HCT116 (cell line): ENCODE measurements at regions not wholly inside any gene's neighbourhood (a gene's known extent, or its start where the extent isn't known, plus 50 kb on each side); places are given as distances from the start of the nearest gene placed in this dataset.
A peak's percentile ranks its signal among the peaks of the same experiment; 100 is the strongest.

ENCODE experiments used
- ATAC-seq: fragments of 200-7000 bp; cut with Tn5 transposase; 2 replicates; pipeline ENCODE4 v1.9.1; 2020; ENCODE audit warnings: mild to moderate bottlenecking, moderate library complexity
- BruUV-seq: library from RNA; stranded (reverse); fragments of 400-500 nt; replicated peaks from 2 replicates; lab custom pipeline; 2021; lab: Mats Ljungman, UMichigan
- CTCF ChIA-PET: fragments of 300-600 bp; sonication (Branson Sonifier 250); formaldehyde crosslinking; loops from one replicate; lab custom pipeline; 2021; ENCODE audit warnings: antibody characterized with exemption; lab: Charles Lee
- POLR2A ChIA-PET: fragments of 300-600, 350-600 bp; sonication (Branson Sonifier 250); formaldehyde crosslinking; loops from one replicate; lab custom pipeline; 2021; ENCODE audit warnings: antibody characterized with exemption; lab: Charles Lee
- RAD21 ChIA-PET, 2 experiments: fragments of 300-600 bp; sonication (Branson Sonifier 250); formaldehyde crosslinking; loops; one replicate each; lab custom pipeline; 2023; ENCODE audit warnings: low total read pairs in 2 of 2; ENCODE audit not compliant: uncharacterized antibody in 2 of 2, unreplicated experiment in 2 of 2, low non-redundant PET in 1 of 2; lab: Charles Lee
- DNase-seq: peaks from one replicate; pipeline ENCODE4 v3.0.0-alpha.2; 2010; ENCODE audit warnings: low read depth, low spot score
- H2AFZ ChIP-seq: fragments of 200-600 bp; shearing (Covaris generic), sonication (generic); 2 replicates; pipeline ENCODE4 v1.6.1; 2017; ENCODE audit warnings: low read depth, mixed run types, mixed read lengths, antibody characterized with exemption, low read length; ENCODE audit not compliant: poor library complexity, severe bottlenecking
- H3K27ac ChIP-seq: 2 replicates; pipeline ENCODE4 v1.5.1; 2012; ENCODE audit warnings: low read depth, low read length
- H3K27me3 ChIP-seq: fragments of 200-600 bp; sonication (generic); 2 replicates; pipeline ENCODE4 v1.6.1; 2016; ENCODE audit warnings: mixed run types, low read length, mixed read lengths; ENCODE audit not compliant: insufficient read depth
- H3K36me3 ChIP-seq, 2 experiments: fragments of 200-500 bp in 1 of 2; fragments of 200-600 bp in 1 of 2; sonication (Bioruptor generic) in 1 of 2; sonication (generic) in 1 of 2; 2 replicates each; pipeline versions ENCODE4 v1.5.1 to v1.6.1; 2014 to 2016; ENCODE audit warnings: low read length in 2 of 2, inconsistent platforms in 1 of 2, mixed read lengths in 1 of 2, mixed run types in 1 of 2; ENCODE audit not compliant: insufficient read depth in 2 of 2, control insufficient read depth in 1 of 2
- H3K4me1 ChIP-seq, 2 experiments: fragments of 200-600 bp in 1 of 2; sonication (generic) in 1 of 2; 2 replicates each; pipeline versions ENCODE4 v1.5.1 to v1.6.1; 2012 to 2017; ENCODE audit warnings: low read length in 2 of 2, inconsistent platforms in 1 of 2, mild to moderate bottlenecking in 1 of 2, mixed read lengths in 1 of 2, mixed run types in 1 of 2, moderate library complexity in 1 of 2; ENCODE audit not compliant: insufficient read depth in 2 of 2, control insufficient read depth in 1 of 2
- H3K4me2 ChIP-seq: fragments of 200-600 bp; sonication (generic); 2 replicates; pipeline ENCODE4 v1.6.1; 2017; ENCODE audit warnings: mixed run types, low read length, mixed read lengths
- H3K4me3 ChIP-seq, 2 experiments: fragments of 200-600 bp in 1 of 2; sonication (generic) in 1 of 2; replicated peaks in 1 of 2; 2 replicates each; pipeline ENCODE4 v1.5.1; 2011 to 2016; ENCODE audit warnings: low read length in 2 of 2, control low read depth in 1 of 2, low read depth in 1 of 2, mild to moderate bottlenecking in 1 of 2, mixed read lengths in 1 of 2, mixed run types in 1 of 2
- H3K79me2 ChIP-seq: fragments of 200-600 bp; sonication (generic); 2 replicates; pipeline ENCODE4 v1.6.1; 2017; ENCODE audit warnings: mild to moderate bottlenecking, mixed run types, low read length, moderate library complexity, mixed read lengths; ENCODE audit not compliant: insufficient read depth
- H3K9ac ChIP-seq: fragments of 200-600 bp; sonication (generic); 2 replicates; pipeline ENCODE4 v1.6.1; 2016; ENCODE audit warnings: low read length, mixed read lengths
- H3K9me2 ChIP-seq: fragments of 200-600 bp; sonication (generic), shearing (Covaris generic); 2 replicates; pipeline ENCODE4 v1.6.1; 2017; ENCODE audit warnings: mixed run types, mild to moderate bottlenecking, moderate library complexity; ENCODE audit not compliant: insufficient read depth
- H3K9me3 ChIP-seq, 2 experiments: fragments of 200-500 bp in 1 of 2; fragments of 200-600 bp in 1 of 2; sonication (Bioruptor generic) in 1 of 2; sonication (generic) in 1 of 2; 2 replicates each; pipeline ENCODE4 v1.6.1; 2014 to 2017; ENCODE audit warnings: low read length in 2 of 2, mixed read lengths in 2 of 2, inconsistent platforms in 1 of 2, low read depth in 1 of 2, mild to moderate bottlenecking in 1 of 2, mixed run types in 1 of 2, moderate library complexity in 1 of 2; ENCODE audit not compliant: control insufficient read depth in 1 of 2, insufficient read depth in 1 of 2
- H4K20me1 ChIP-seq: fragments of 200-600 bp; sonication (generic), shearing (Covaris generic); 2 replicates; pipeline ENCODE4 v1.6.1; 2017; ENCODE audit warnings: mixed run types, mild to moderate bottlenecking, moderate library complexity; ENCODE audit not compliant: insufficient read depth
- CTCF ChIP-seq, 3 experiments: fragments of 200-600 bp in 1 of 3; sonication (generic) in 1 of 3; IDR thresholded peaks in 2 of 3; conservative IDR thresholded peaks in 1 of 3; 2 replicates each; pipeline ENCODE4 v1.5.1; 2012 to 2017; ENCODE audit warnings: low read depth in 2 of 3, low read length in 2 of 3, antibody characterized with exemption in 1 of 3, borderline replicate concordance in 1 of 3, control low read depth in 1 of 3, mild to moderate bottlenecking in 1 of 3, mixed read lengths in 1 of 3, mixed run types in 1 of 3, moderate library complexity in 1 of 3; ENCODE audit not compliant: insufficient read depth in 1 of 3
- EGR1 ChIP-seq: IDR thresholded peaks from 2 replicates; pipeline ENCODE4 v1.6.1; 2012; ENCODE audit warnings: low read depth
- ELF1 ChIP-seq: IDR thresholded peaks from 2 replicates; pipeline ENCODE4 v1.6.1; 2012; ENCODE audit warnings: low read depth, borderline replicate concordance
- FOSL1 ChIP-seq: IDR thresholded peaks from 2 replicates; pipeline ENCODE4 v1.6.1; 2012; ENCODE audit warnings: low read depth
- JUND ChIP-seq: IDR thresholded peaks from 2 replicates; pipeline ENCODE4 v1.6.1; 2012
- MAX ChIP-seq: IDR thresholded peaks from 2 replicates; pipeline ENCODE4 v1.6.1; 2012
- POLR2A ChIP-seq: IDR thresholded peaks from 2 replicates; pipeline ENCODE4 v1.7.0; 2011; ENCODE audit warnings: borderline replicate concordance; ENCODE audit not compliant: insufficient read depth, insufficient read length; ENCODE audit errors: extremely low read depth
- SP1 ChIP-seq: IDR thresholded peaks from 2 replicates; pipeline ENCODE4 v1.6.1; 2012; ENCODE audit warnings: low read depth
- SRF ChIP-seq: IDR thresholded peaks from 2 replicates; pipeline ENCODE4 v1.6.1; 2012; ENCODE audit warnings: low read depth
- YY1 ChIP-seq: IDR thresholded peaks from 2 replicates; pipeline ENCODE4 v1.6.1; 2011; ENCODE audit warnings: low read length, low read depth, moderate library complexity, mild to moderate bottlenecking; ENCODE audit not compliant: insufficient replicate concordance; ENCODE audit errors: extremely low read depth
- ZFX ChIP-seq: fragments of 450-650 bp; IDR thresholded peaks from 2 replicates; pipeline ENCODE4 v1.6.1; 2017
- ZNF274 ChIP-seq: fragments of 200-500 bp; sonication (Bioruptor generic); IDR thresholded peaks from 2 replicates; pipeline ENCODE4 v1.6.1; 2014; ENCODE audit warnings: mild to moderate bottlenecking, low read depth, low read length, inconsistent platforms
- intact Hi-C: fragments of 100-400 bp; cut with micrococcal nuclease; formaldehyde crosslinking; loops from 2 replicates; pipeline ENCODE4 v1.10.0; 2022
- TF ChIP-seq, protein P1 (sequence below): IDR thresholded peaks from 2 replicates; pipeline ENCODE4 v1.6.1; 2012; ENCODE audit warnings: low read depth
- TF ChIP-seq, protein P2 (sequence below): IDR thresholded peaks from 2 replicates; pipeline ENCODE4 v1.6.1; 2012

GRCh38 chr4:17068392-17068791 is 169.9 kb upstream of the LDB2 start:
- H3K4me2 ChIP-seq: no peak overlapping the region
- peaks cover 0 to 6% of the 10 kb centered on the region in 2 experiments; a peak in 2 of 4 replicates for H3K4me1 ChIP-seq
- no peak overlapping the region for H3K4me3 ChIP-seq
- no peaks in the 10 kb centered on the region for H3K36me3 ChIP-seq
- H2AFZ ChIP-seq: no peak overlapping the region
- no peaks in the 10 kb centered on the region for H3K9me3 ChIP-seq
- H3K27me3 ChIP-seq: no peaks in the 10 kb centered on the region
- POLR2A ChIA-PET: no interaction called here
- H4K20me1 ChIP-seq: no peaks in the 10 kb centered on the region
- no peak overlapping the region for H3K27ac ChIP-seq
- ATAC-seq (no peak), DNase-seq (no peak)
- no peaks in the 10 kb centered on the region for H3K9me2 ChIP-seq
- no TSS peak for BruUV-seq
- intact Hi-C loops: no loop called here
- H3K79me2 ChIP-seq: no peaks in the 10 kb centered on the region
- CTCF ChIA-PET: no interaction called here
- H3K9ac ChIP-seq: no peak overlapping the region
- TF ChIP-seq ELF1 (no peak), FOSL1 (no peak), CTCF (IDR thresholded peaks at IDR 0.05 in 2 of 3, conservative IDR thresholded peaks at IDR 0.05 in 1 of 3; ENCODE audit: borderline replicate concordance in 1 of 3, insufficient read depth in 1 of 3, low read depth in 2 of 3, low read length in 2 of 3) (no peak), POLR2A (no peak), ZNF274 (no peak)
- RAD21 ChIA-PET: no interaction called here

DNA sequence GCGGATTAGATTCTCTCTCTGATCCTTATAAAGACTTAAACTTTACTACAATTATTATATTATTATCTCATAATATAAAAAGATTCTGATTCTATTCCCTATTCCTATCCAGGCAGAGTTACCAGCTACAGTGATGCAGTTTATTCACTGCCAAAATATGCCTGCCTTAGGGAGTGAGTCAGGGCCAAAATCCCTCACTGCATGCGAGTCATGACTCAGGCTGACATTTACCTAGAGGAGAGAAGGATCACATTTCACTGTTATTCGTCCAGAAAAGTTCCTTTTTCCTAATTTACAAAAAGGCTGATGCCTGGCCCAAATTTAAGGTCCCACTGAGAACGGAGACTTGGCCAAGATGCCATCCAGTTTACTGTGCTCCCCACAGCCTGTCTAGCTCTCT is 168.5 kb upstream of the LDB2 start:
- Histone ChIP-seq H3K27me3 (no peaks in the 10 kb centered on the region), H4K20me1 (no peaks in the 10 kb centered on the region), H3K9me3 (no peaks in the 10 kb centered on the region), H3K36me3 (no peaks in the 10 kb centered on the region), H3K9ac (no peak overlapping the region), H3K79me2 (no peaks in the 10 kb centered on the region), H3K27ac (no peak overlapping the region), H2AFZ (no peak overlapping the region), H3K4me1 (peaks cover 0 to 6% of the 10 kb centered on the region in 2 experiments; a peak in 2 of 4 replicates), H3K4me2 (peak overlapping the region; percentile 41), H3K4me3 (no peak overlapping the region), H3K9me2 (no peaks in the 10 kb centered on the region)
- no peak for DNase-seq
- intact Hi-C loops: no loop called here
- ChIA-PET RAD21 (no interaction called here), POLR2A (no interaction called here), CTCF (no interaction called here)
- BruUV-seq: no TSS peak
- ATAC-seq: peak; percentile 67
- TF ChIP-seq, protein P1, sequence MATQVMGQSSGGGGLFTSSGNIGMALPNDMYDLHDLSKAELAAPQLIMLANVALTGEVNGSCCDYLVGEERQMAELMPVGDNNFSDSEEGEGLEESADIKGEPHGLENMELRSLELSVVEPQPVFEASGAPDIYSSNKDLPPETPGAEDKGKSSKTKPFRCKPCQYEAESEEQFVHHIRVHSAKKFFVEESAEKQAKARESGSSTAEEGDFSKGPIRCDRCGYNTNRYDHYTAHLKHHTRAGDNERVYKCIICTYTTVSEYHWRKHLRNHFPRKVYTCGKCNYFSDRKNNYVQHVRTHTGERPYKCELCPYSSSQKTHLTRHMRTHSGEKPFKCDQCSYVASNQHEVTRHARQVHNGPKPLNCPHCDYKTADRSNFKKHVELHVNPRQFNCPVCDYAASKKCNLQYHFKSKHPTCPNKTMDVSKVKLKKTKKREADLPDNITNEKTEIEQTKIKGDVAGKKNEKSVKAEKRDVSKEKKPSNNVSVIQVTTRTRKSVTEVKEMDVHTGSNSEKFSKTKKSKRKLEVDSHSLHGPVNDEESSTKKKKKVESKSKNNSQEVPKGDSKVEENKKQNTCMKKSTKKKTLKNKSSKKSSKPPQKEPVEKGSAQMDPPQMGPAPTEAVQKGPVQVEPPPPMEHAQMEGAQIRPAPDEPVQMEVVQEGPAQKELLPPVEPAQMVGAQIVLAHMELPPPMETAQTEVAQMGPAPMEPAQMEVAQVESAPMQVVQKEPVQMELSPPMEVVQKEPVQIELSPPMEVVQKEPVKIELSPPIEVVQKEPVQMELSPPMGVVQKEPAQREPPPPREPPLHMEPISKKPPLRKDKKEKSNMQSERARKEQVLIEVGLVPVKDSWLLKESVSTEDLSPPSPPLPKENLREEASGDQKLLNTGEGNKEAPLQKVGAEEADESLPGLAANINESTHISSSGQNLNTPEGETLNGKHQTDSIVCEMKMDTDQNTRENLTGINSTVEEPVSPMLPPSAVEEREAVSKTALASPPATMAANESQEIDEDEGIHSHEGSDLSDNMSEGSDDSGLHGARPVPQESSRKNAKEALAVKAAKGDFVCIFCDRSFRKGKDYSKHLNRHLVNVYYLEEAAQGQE: no peak
- TF ChIP-seq MAX (no peak), ZFX (no peak), SP1 (no peak), ELF1 (no peak), JUND (peak; percentile 20; the same call in 1 of the 2 replicates), YY1 (no peak), EGR1 (no peak), FOSL1 (peak; percentile 58), SRF (no peak)
- TF ChIP-seq, protein P2, sequence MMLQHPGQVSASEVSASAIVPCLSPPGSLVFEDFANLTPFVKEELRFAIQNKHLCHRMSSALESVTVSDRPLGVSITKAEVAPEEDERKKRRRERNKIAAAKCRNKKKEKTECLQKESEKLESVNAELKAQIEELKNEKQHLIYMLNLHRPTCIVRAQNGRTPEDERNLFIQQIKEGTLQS: no peak
